GM21786 (cell line): ENCODE measurements at regions not wholly inside any gene's neighbourhood (a gene's known extent, or its start where the extent isn't known, plus 50 kb on each side); places are given as distances from the start of the nearest gene placed in this dataset.

Experiments
- ATAC-seq: cut with Tn5 transposase; IDR thresholded peaks from one replicate; pipeline ENCODE4 v1.9.1; 2021; ENCODE audit not compliant: unreplicated experiment

GRCh38 chr3:77967621-77968020 lies 927.7 kb downstream of the ROBO2 start:
- ATAC-seq = no peak

- ATAC-seq = no peak
Measured at GRCh38 chr3:77976079-77976478, 936.2 kb downstream of the ROBO2 start.

- no peak for ATAC-seq
Measured at GRCh38 chr3:78003090-78003489, 963.2 kb downstream of the ROBO2 start.

GRCh38 chr3:78004571-78004970 lies 964.7 kb downstream of the ROBO2 start:
- ATAC-seq = no peak

GRCh38 chr3:78013653-78014052 lies 973.8 kb downstream of the ROBO2 start:
- ATAC-seq = no peak

GRCh38 chr3:78015856-78016255 lies 976.0 kb downstream of the ROBO2 start:
- no peak for ATAC-seq

GRCh38 chr3:78021710-78022109 lies 981.8 kb downstream of the ROBO2 start:
- ATAC-seq = no peak

GRCh38 chr3:78022232-78022631 lies 982.3 kb downstream of the ROBO2 start:
- no peak for ATAC-seq

- no peak for ATAC-seq
Measured at GRCh38 chr3:78023257-78023656, 983.4 kb downstream of the ROBO2 start.

- no peak for ATAC-seq
Measured at GRCh38 chr3:78025916-78026315, 986.0 kb downstream of the ROBO2 start.

- no peak for ATAC-seq
Measured at GRCh38 chr3:78026318-78026828, 986.5 kb downstream of the ROBO2 start.

GRCh38 chr3:78029775-78030174 lies 989.9 kb downstream of the ROBO2 start:
- ATAC-seq = no peak

- ATAC-seq = no peak
Measured at GRCh38 chr3:78035131-78035641, 995.3 kb downstream of the ROBO2 start.

- ATAC-seq = no peak
Measured at GRCh38 chr3:78041486-78041885, 1001.6 kb downstream of the ROBO2 start.

GRCh38 chr3:78046566-78046965 lies 1006.7 kb downstream of the ROBO2 start:
- no peak for ATAC-seq

GRCh38 chr3:78048698-78049097 lies 1008.8 kb downstream of the ROBO2 start:
- ATAC-seq = peak; percentile 89

GRCh38 chr3:78049521-78049920 lies 1009.6 kb downstream of the ROBO2 start:
- no peak for ATAC-seq

GRCh38 chr3:78050276-78051065 lies 1010.6 kb downstream of the ROBO2 start:
- no peak for ATAC-seq

- no peak for ATAC-seq
Measured at GRCh38 chr3:78052746-78053145, 1012.8 kb downstream of the ROBO2 start.

- no peak for ATAC-seq
Measured at GRCh38 chr3:78066287-78066686, 1026.4 kb downstream of the ROBO2 start.

GRCh38 chr3:78070188-78070587 lies 1030.3 kb downstream of the ROBO2 start:
- no peak for ATAC-seq

- no peak for ATAC-seq
Measured at GRCh38 chr3:78076379-78076778, 1036.5 kb downstream of the ROBO2 start.

GRCh38 chr3:78077178-78077577 lies 1037.3 kb downstream of the ROBO2 start:
- no peak for ATAC-seq
